Ishikawa (cell line): ENCODE measurements at regions not wholly inside any gene's neighbourhood (a gene's known extent, or its start where the extent isn't known, plus 50 kb on each side); places are given as distances from the start of the nearest gene placed in this dataset.

Source experiments
- CEBPB ChIP-seq: IDR thresholded peaks from 2 replicates; pipeline ENCODE4 v1.6.1; 2012
- CREB1 ChIP-seq: IDR thresholded peaks from 2 replicates; pipeline ENCODE4 v1.6.1; 2012; ENCODE audit warnings: low read depth
- EGR1 ChIP-seq: IDR thresholded peaks from 2 replicates; pipeline ENCODE4 v1.6.1; 2012
- EP300 ChIP-seq: IDR thresholded peaks from 2 replicates; pipeline ENCODE4 v1.6.1; 2012; ENCODE audit warnings: borderline replicate concordance
- FOXM1 ChIP-seq: IDR thresholded peaks from 2 replicates; pipeline ENCODE4 v1.6.1; 2012; ENCODE audit warnings: low read depth, borderline replicate concordance
- MAX ChIP-seq: IDR thresholded peaks from 2 replicates; pipeline ENCODE4 v1.6.1; 2012
- NFIC ChIP-seq: IDR thresholded peaks from 2 replicates; pipeline ENCODE4 v1.6.1; 2012
- RAD21 ChIP-seq: IDR thresholded peaks from 2 replicates; pipeline ENCODE4 v1.6.1; 2012; ENCODE audit warnings: low read depth
- REST ChIP-seq: IDR thresholded peaks from 2 replicates; pipeline ENCODE4 v1.6.1; 2012; ENCODE audit warnings: low read depth, mild to moderate bottlenecking
- TAF1 ChIP-seq: IDR thresholded peaks from 2 replicates; pipeline ENCODE4 v1.6.1; 2012; ENCODE audit warnings: low read depth, mild to moderate bottlenecking
- TCF12 ChIP-seq: IDR thresholded peaks from 2 replicates; pipeline ENCODE4 v1.6.1; 2012; ENCODE audit warnings: low read depth
- TEAD4 ChIP-seq: IDR thresholded peaks from 2 replicates; pipeline ENCODE4 v1.6.1; 2012
- USF1 ChIP-seq: IDR thresholded peaks from 2 replicates; pipeline ENCODE4 v1.6.1; 2012
- YY1 ChIP-seq: IDR thresholded peaks from 2 replicates; pipeline ENCODE4 v1.6.1; 2012; ENCODE audit warnings: low read depth
- ZBTB7A ChIP-seq: IDR thresholded peaks from 2 replicates; pipeline ENCODE4 v1.6.1; 2012; ENCODE audit warnings: low read depth

GRCh38 chr9:107079589-107079988 lies 203.5 kb upstream of the RAD23B start:
- TF ChIP-seq EGR1 (no peak), CEBPB (no peak), CREB1 (no peak), USF1 (no peak), TEAD4 (no peak), TCF12 (no peak), YY1 (no peak), EP300 (no peak), FOXM1 (no peak), RAD21 (no peak), NFIC (no peak), ZBTB7A (no peak), MAX (no peak), TAF1 (no peak), REST (no peak)

- no peak for TF ChIP-seq EGR1
- no peak for TF ChIP-seq RAD21
- TF ChIP-seq REST, result no peak
- no peak for TF ChIP-seq USF1
Measured at GRCh38 chr9:107080130-107080529, 202.9 kb upstream of the RAD23B start.

GRCh38 chr9:107086460-107086859 lies 196.6 kb upstream of the RAD23B start:
- TF ChIP-seq CEBPB, result no peak
- TF ChIP-seq REST, result no peak
- no peak for TF ChIP-seq TAF1
- TF ChIP-seq EGR1, result no peak
- no peak for TF ChIP-seq YY1
- TF ChIP-seq RAD21, result no peak
- TF ChIP-seq CREB1, result no peak
- TF ChIP-seq ZBTB7A, result no peak
- no peak for TF ChIP-seq NFIC
- no peak for TF ChIP-seq MAX
- TF ChIP-seq TEAD4, result no peak
- no peak for TF ChIP-seq EP300
- no peak for TF ChIP-seq TCF12

GRCh38 chr9:107087222-107087621 lies 195.9 kb upstream of the RAD23B start:
- no peak for TF ChIP-seq RAD21

- TF ChIP-seq EGR1 (no peak), TCF12 (no peak), CREB1 (no peak), MAX (no peak), NFIC (no peak), TEAD4 (no peak), EP300 (no peak), USF1 (no peak), FOXM1 (no peak)
Measured at GRCh38 chr9:107090218-107090617, 192.9 kb upstream of the RAD23B start.
